H1 (cell line): ENCODE measurements at regions not wholly inside any gene's neighbourhood (a gene's known extent, or its start where the extent isn't known, plus 50 kb on each side); places are given as distances from the start of the nearest gene placed in this dataset.

ENCODE experiments used
- BCL11A ChIP-seq, 2 experiments: IDR thresholded peaks; one replicate each; pipeline ENCODE4 v1.6.1; 2011; ENCODE audit warnings: low read depth in 2 of 2, low read length in 2 of 2, mild to moderate bottlenecking in 2 of 2
- CBX8 ChIP-seq: fragments of 300-800, 300-1000 bp; sonication (generic); IDR thresholded peaks from 2 replicates; pipeline ENCODE4 v1.7.1; 2016; ENCODE audit warnings: low read depth, low read length, borderline replicate concordance
- CHD1 ChIP-seq: IDR thresholded peaks from 2 replicates; pipeline ENCODE4 v1.6.1; 2012; ENCODE audit warnings: low read depth, low read length, improper control_type of control experiment
- CHD2 ChIP-seq: IDR thresholded peaks from 2 replicates; pipeline ENCODE4 v1.6.1; 2012; ENCODE audit warnings: low read length, improper control_type of control experiment
- CHD7 ChIP-seq: fragments of 300-600 bp; sonication (generic); IDR thresholded peaks from 2 replicates; pipeline ENCODE4 v1.7.1; 2012; ENCODE audit warnings: low read length, moderate library complexity, mild to moderate bottlenecking, inconsistent platforms; ENCODE audit not compliant: insufficient replicate concordance
- GABPA ChIP-seq: IDR thresholded peaks from 2 replicates; pipeline ENCODE4 v1.6.1; 2011; ENCODE audit warnings: mild to moderate bottlenecking, low read length, moderate library complexity, borderline replicate concordance; ENCODE audit not compliant: insufficient read depth
- NRF1 ChIP-seq: IDR thresholded peaks from 2 replicates; pipeline ENCODE4 v1.6.1; 2011; ENCODE audit warnings: mild to moderate bottlenecking, low read depth, low read length, improper control_type of control experiment
- POLR2AphosphoS5 ChIP-seq: IDR thresholded peaks from 2 replicates; pipeline ENCODE4 v1.6.1; 2011; ENCODE audit warnings: low read depth, low read length
- RXRA ChIP-seq: IDR thresholded peaks from 2 replicates; pipeline ENCODE4 v1.6.1; 2011; ENCODE audit warnings: low read depth, mild to moderate bottlenecking, low read length, moderate library complexity; ENCODE audit not compliant: insufficient read depth
- SP4 ChIP-seq: IDR thresholded peaks from 2 replicates; pipeline ENCODE4 v1.6.1; 2012; ENCODE audit warnings: low read length, inconsistent platforms
- ZNF274 ChIP-seq: IDR thresholded peaks from 2 replicates; pipeline ENCODE4 v1.7.0; 2012; ENCODE audit warnings: low read length, borderline replicate concordance; ENCODE audit errors: extremely low read depth

DNA sequence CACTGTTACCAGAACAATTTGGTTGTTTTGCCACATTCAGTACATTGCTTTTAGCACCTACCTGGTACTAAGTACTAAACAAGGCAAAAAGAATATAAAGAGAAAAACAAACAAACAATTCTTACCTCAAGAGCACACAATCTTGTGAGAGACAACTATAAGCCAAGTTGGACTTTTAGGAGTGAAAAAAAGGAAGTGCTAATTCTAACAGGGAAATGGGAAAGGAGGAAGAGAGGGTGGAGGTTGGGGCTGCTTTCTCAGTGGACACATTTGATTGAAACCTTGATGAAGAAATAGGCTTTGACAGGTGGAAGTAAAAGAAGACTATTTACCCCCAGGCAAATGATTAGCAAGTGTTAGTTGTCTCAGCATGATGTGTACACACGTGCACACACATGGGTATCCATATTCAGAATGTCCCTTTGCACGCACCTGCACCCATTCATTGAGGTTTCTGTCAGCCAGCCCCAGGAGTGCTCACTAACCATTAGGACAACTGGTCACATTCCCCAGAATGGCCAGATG is 302.6 kb downstream of the ACTL7B start (continued):
- TF ChIP-seq CHD7 (no peak), CHD2 (no peak), POLR2AphosphoS5 (no peak), RXRA (no peak), CHD1 (no peak), SP4 (no peak), ZNF274 (no peak), GABPA (no peak), NRF1 (no peak), CBX8 (no peak), BCL11A (IDR thresholded peaks at IDR 0.05; ENCODE audit: low read depth in 2 of 2, low read length in 2 of 2) (no peak)
